GM19025 (cell line): ENCODE measurements at regions not wholly inside any gene's neighbourhood (a gene's known extent, or its start where the extent isn't known, plus 50 kb on each side); places are given as distances from the start of the nearest gene placed in this dataset.
"Not testable (repeated sequence)": the region's sequence is repeated elsewhere in the genome, so short reads cannot be mapped to it uniquely, and the experiment has no call there.

Experiments used
- ATAC-seq: cut with Tn5 transposase; IDR thresholded peaks from one replicate; pipeline ENCODE4 v1.9.1; 2021; ENCODE audit warnings: mild to moderate bottlenecking, low read depth, moderate library complexity; ENCODE audit not compliant: unreplicated experiment

DNA sequence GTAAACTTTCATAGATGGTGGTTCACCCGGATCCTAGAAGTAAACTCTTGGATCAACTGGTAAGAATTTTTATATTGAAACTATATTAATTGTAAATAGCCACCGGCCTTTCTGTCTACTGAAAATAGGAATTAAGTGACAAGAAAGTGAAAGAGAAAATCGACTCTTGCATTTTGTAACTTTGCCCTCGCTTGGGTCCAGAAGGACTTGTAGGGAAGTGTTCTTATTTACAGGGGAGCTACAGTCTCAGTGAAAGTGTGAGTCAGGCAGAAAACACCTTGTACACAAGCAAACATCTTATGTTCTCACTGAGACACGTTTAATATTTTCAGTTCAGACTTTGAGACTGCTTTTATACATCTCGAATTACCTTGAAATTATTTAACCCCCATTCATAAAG is 238.9 kb downstream of the BLID start:
- ATAC-seq = no peak

DNA sequence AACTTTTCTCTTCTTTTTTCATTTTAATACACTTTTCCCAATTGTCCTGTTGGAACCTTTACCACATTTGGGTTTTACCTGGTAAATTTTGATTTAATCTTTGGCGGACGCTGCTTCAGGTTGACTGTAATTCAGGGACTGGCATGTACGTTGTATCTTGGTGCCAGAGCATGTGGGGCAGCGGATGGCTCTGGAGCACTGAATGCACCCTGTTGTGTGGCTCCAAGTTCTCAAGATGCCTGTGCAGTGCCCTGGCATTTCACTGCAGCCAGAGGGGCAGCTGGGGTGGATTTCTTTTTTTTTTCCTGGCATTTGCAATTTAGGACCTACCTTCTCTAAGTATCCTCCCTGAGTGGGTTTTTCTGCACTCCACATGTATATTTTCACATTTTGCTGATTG is 242.2 kb downstream of the BLID start:
- no peak for ATAC-seq

DNA sequence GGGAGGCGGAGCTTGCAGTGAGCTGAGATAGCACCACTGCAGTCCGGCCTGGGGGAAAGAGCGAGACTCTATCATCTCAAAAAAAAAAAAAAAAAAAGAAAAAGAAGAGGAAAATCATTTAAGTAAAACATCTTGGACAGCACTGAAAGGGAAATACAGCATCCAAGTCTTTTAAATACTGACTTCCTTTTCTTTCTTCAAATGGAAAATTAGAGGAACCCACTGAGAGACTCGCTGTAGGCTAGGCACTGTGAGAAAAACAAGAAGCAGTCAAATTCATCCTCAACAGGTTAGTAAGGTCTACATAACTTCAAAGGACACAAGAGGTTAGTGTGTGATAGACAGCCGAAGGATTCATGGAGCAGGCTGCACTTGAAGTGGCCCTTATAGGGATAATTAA is 243.7 kb downstream of the BLID start:
- no peak for ATAC-seq

DNA sequence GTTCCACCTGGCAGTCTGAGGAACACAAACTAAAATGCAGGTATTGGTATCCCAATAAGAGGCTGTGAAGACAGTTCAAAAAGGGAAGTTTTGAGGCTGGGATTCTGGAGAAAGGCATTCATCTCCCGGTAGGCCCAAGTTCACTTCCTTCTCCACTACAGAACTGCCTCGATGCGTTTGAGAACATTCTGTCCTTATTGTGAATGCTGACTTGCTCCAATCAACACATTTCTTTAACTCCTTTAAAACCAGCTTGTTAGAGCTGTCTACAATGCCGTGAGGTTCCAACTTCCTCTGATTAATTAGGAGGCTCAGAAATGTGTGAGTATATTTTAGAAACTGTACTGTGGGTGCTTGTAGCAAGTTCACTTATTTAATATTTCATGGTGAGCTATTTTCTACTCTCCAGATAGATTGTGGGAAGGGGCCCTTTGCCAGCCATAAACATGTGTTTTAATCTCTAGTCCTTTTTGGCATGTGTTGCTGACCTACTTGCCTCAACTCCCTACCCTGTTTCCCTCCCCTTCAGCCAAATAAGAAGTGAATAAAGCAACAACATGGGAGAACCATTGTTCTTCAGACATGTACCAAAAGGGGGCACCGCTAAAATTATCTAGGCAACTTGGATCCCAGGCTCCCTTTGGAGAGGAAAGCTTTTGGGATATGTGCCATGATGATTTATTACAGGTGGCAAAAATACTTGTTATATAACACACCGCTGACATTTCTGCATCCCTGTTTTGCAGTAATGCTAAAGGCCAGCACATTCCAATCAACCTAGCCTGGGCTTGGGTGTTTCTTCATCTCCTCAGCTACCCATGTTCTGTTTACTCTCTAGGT is 245.6 kb downstream of the BLID start:
- ATAC-seq = no peak

DNA sequence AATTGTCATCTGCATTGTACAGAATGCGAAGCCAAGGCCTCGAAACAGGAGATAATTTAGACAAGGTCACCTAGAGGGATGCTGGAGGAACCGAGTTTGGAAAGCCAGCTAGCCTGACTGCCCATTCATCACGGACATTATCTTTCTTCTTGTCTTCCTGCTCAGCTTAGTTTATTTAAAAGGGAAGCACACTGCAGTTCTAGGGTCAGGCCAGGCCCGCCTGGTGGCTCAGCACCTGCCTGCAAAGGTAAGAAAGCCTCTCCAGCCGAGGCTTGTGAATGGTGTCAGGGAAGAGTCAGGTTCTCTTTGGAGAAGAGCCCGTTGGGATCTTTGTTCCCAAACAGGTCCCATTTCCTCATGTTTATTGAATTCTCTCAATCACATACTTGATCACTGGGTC is 246.5 kb downstream of the BLID start:
- ATAC-seq = no peak

DNA sequence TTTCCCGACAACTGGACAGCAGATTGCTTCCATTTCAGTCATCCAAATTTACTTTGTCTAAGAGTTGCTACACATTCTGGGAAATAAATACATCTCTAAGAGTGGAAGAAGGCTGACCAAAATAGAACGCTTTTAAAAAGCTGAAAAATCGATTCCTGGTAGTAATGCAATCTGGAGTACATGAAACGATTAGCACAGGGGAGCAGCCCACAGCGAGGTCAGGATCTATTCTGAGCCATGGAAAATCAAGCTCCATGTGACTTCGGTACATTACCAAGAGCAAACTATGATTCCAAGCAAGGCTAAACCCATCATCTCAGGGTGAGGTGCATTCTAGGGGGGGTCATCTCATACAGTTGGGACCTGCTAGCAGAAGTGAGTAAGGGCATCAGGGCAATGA is 249.3 kb downstream of the BLID start:
- ATAC-seq = no peak

DNA sequence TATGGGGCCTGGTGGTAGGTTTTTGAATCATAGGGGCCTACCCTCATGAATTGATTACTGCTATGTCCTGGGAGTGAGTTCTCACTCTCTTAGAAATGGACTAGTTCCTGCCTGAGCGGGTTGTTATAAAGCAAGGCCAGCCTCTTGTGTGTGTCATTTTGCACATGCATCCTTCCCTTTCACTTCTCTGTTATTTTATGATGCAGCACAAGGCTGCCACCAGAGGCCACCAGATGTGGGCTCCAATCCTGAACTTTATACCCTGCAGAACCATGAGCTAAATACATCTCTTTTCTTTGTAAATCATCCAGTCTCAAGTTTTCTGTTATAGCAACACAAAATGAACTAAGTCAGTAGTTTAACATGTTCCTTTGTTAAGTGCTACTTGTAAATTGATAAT is 251.4 kb downstream of the BLID start:
- no peak for ATAC-seq

DNA sequence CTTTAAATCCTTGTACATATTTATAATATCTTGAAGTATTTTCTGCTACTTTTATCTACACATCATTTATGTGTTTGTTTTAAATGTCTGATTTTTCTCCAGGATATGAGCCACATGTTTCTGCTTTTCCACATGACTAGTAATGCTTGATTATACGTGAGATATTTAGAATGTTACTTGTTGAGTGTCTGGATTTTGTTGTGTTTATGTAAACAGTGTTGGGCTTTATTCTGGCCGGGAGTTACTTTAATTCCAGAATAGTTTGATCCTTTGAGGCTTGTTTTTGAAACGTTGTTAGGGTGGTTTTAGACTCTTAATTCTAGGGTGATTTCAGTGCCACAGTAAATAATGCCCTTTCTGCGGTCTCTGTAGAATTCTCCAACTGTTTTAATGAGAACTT is 252.9 kb downstream of the BLID start:
- ATAC-seq = no peak

DNA sequence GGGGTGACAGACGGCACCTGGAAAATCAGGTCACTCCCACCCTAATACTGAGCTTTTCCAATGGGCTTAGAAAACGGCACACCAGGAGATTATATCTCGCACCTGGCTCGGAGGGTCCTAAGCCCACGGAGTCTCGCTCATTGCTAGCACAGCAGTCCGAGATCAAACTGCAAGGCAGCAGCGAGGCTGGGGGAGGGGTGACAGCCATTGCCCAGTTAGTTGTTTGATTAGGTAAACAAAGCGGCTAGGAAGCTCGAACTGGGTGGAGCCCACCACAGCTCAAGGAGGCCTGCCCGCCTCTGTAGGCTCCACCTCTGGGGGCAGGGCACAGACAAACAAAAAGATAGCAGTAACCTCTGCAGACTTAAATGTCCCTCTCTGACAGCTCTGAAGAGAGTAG is 260.9 kb downstream of the BLID start:
- not testable (repeated sequence) for ATAC-seq

DNA sequence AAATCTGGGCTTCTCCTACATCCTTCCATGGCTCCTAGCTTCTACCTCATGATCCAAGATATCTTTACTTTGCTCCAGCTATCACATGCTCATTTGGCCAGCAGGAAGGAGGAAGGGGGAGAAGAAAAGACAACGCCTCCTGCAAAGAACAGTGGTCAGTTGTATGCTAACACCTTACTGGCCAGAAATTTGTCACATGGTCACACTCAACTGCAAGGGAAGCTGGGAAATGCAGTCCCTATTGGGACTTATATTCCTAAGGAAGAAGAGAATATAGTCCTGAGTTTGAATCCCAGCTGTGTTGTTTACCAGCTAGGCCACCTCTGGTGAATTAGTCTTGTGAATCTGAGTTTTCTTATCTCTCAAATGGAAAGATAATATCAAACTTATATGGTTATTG is 272.0 kb downstream of the BLID start:
- ATAC-seq = no peak

DNA sequence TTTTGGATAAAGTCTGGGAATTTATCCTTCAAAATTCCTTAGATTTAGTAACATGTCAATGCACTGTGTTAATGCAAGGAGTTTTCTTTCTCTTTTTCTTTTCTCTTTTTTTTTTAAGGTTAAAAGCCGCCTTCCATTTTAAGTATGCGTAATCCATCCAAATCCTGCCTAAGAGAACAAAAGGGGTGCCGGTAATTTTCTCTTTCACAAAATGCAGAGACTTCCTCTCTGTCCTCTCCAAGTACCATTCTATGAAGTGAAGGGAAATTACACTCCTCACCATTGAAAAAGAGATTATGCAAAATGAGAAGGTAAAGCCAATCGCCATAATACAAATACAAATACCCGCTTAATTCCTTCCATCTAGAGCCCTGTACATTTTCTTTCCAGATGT is 273.8 kb downstream of the BLID start:
- no peak for ATAC-seq

DNA sequence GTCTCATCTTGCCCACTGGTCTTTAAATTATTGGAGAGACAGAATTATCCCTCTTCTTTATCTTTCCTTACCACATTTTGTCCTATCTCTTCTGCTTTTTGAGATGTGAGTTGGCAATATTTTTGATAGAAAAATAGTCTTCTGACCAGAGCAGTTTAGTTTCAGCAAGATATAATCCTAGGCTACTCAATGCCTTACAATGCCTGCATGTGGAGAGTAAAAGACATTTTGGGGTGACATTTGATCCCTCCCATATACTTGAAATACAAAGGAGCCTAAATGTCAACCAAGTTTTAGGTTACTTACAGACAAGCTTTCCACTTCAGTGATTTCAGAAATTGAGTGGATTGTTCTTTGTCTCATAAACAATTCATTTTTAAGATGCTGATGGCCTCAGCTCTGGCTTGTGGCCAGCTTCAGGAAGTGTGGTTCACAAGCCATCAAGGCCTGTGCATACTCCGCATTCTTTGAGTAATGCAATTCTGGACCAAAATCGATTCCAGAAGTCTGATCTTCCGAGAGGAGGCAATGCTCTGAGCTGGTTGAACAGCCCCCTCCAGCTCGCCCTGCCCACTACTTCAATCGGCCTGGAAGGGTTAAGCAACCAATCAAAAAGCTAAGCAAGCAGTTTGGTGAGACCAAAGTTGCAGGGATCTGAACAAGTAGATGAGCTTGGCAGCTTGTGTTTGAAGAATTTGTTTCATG is 274.4 kb downstream of the BLID start:
- no peak for ATAC-seq

DNA sequence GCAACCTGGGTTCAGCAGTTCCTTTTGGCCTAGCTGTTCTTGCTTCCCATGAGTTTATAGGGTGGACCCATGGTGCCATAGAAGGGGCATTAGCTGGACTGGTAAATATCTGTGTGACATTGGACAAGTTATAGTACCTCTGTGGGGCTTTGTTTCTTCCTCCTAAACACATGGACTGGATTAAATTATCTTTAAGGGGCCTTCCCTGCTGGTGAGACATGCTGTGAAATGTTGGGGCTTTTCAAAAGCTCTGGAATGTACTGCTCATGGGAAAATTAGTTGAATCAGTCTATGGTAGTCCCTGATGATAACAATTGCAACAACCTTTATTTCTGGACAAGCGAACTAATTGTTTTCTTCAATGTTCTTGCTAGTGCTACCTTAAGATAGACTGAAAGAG is 276.2 kb downstream of the BLID start:
- ATAC-seq = no peak

DNA sequence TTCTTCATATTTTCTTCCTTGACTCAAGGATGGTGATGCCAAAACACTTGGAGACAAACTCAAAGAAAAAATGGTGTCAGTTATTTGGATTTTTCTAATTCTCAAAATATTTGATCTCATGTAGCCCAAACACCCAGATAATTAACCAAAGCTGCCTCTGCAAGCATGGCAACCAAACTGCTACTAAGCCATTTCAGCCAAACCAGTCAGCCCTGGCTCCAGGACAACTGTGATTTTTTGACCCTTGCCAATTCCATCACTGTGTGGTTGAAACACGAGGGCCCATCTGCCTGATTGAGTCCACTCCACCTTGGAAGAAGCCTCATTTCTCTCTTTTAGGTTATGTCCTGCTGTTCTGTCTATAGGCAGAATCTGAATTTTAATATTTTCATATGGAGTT is 277.4 kb downstream of the BLID start:
- no peak for ATAC-seq

DNA sequence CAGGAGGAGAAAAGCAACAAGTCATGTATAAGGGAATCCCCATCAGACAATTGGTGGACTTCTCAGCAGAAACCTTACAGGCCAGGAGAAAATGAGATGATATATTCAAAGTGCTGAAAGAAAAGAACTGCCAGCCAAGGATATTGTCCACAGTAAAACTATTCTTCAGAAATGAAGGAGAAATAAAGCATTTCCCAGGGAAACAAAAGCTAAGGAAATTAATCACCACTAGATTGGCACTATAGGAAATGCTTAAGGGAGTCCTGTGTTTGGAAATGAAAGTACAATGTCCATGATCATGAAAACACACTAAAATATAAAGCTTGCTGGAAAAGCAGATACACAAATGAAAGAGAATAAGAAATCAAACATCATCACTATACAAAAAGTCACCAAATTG is 282.0 kb downstream of the BLID start:
- ATAC-seq = no peak

DNA sequence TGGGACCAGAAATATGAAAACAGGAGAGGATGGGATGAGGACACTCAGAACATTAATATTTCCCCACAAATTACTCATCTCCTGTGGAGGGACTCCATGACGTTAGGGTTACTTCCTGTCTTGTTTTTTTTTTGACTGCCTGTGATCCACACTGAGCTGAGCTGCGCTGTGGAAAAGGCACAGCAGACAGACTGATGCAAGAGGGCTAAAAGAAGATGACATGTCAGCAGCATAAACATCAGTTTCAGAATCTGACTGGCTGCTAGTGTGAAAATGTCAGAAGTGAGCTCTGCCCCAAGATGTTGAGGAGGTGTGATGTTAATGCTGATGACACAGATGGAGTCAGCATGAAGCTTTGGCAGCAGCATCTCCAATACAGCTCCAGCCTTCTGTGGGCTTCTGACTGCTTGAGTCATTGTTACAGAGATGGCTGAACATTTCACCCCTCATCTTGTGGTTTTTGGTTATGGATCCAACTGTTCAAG is 286.8 kb downstream of the BLID start:
- no peak for ATAC-seq

DNA sequence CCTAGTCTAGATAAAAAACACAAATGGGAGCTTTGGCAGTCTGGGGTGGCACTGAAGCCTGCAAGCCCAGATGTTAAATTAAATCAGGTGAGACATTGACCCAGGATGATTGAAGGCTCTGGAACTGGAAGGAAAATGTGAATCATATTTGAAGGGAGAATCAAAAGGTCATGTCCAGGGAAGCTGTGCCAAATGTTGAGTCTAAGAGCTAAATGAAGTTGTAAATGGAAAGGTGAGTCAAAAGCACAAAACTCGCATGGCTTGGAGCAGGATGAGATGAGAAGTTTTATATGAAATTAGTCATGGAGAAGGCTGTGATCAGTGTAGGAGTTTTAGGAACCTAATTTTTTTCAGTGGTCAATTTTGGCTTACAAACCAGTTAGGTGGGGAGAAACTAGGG is 301.1 kb downstream of the BLID start:
- no peak for ATAC-seq

DNA sequence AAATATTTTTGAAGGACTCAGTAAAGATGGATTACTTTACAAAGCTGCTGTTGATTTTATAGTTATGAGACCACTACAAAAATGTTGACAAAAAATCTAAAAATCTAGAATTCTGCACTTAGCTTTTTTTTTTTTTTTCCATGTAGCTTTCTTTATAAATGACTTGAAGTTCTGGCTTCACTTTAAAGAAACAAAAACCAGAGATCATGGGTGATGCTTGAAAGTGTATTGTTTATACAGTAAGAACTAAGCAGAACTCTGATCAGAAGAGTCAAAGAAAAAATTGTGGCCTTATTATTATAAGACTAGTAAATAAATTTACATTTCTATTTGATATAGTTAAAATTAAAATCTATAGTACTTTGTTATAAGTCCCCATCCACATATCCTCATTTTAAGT is 301.7 kb downstream of the BLID start:
- ATAC-seq = no peak

DNA sequence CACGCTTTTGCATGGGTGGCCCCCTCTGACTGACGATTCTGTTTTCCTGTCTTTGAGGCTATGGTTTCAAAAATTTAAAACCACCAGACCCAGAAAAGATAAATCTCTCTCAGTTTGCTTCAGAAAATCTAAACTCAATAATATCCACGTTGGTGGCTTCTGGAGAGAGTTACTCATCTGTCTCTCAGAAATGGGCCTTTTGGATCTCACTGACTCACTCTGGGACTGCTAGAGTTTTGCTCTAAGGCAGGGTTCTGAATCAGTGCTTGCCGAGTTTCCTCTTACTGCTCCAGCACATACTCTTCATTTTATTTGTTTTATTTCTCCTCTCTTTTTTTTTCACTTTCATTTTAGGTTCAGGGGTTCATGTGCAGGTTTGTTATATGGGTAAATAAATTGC is 305.7 kb downstream of the BLID start:
- ATAC-seq = no peak

DNA sequence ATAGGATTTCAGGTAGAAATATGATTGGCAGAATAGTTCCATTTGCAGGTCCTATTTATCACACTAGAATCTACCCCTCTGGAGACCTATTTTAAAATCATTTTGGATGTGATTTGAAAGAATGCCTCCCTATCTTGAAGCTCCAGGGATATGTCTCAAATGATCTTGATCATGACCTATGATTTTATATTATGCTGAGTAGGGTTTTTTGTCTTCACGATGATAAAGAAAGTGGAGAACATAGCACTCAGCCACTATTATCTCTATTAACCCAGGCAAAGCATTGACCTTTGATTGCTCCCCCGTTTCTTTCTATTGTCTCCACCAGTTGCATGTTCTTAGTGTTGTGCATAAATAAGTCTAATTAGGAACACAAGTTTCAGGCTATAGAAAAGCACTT is 307.9 kb downstream of the BLID start:
- ATAC-seq = no peak

DNA sequence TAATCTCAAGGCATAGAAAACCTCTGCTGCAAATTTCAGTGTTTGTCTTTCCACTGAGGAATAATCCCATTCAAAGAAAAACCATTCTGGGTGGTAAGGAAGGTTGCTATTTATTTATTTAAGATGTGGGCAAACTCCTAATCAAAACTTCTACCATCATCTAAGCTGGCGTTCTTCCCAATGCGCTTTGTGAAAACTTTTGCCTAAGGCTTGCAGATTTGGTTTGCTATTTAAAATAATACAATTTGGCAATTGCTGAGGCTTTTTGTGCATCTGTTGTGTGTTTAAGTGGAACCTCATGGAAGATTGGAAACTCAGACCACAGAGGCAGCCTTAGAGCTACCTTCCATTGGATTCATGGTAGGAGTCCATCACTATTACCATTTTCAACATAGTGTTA is 309.0 kb downstream of the BLID start:
- ATAC-seq = no peak

DNA sequence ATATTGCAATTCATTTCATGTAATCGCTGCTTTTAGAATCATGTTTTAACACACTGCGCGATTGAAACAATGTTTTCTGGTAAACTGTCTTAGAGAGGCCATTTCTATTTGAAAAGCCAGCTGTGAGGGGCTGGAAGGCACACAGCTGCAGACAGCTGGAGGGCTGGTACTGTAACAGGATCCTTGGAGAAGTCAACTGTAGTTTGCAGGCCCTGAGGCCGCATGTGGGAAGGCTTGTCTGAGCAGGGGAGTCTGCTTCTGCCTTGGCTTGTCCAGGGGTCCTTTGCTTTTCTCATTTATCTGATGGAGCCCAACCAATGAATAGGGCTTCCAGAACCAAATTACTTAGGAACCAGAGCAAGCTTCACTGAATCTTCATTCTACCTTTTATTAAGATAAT is 313.5 kb downstream of the BLID start:
- no peak for ATAC-seq
